HEK293T (cell line): ENCODE measurements at regions not wholly inside any gene's neighbourhood (a gene's known extent, or its start where the extent isn't known, plus 50 kb on each side); places are given as distances from the start of the nearest gene placed in this dataset.

Experiments
- CTCF ChIA-PET: fragments of 350-600 bp; formaldehyde crosslinking; extraction: SDS; loops from one replicate; lab custom pipeline; 2021; ENCODE audit warnings: antibody characterized with exemption, inconsistent platforms; lab: Yijun Ruan, JAX
- POLR2A ChIA-PET: fragments of 350-600 bp; formaldehyde crosslinking; extraction: SDS; loops from one replicate; lab custom pipeline; 2020; ENCODE audit warnings: antibody characterized with exemption, inconsistent platforms; lab: Yijun Ruan, JAX
- DNase-seq: peaks from one replicate; pipeline ENCODE4 v3.0.0; 2012; ENCODE audit warnings: mixed read lengths; ENCODE audit errors: extremely low spot score
- ARNT ChIP-seq: fragments of 450-650 bp; IDR thresholded peaks from 2 replicates; pipeline ENCODE4 v1.6.1; 2017; ENCODE audit warnings: mild to moderate bottlenecking
- BHLHE40 ChIP-seq: fragments of 450-650 bp; IDR thresholded peaks from 2 replicates; pipeline ENCODE4 v1.6.1; 2016; ENCODE audit warnings: mild to moderate bottlenecking, moderate library complexity, borderline replicate concordance
- CTBP1 ChIP-seq: fragments of 450-650 bp; IDR thresholded peaks from 2 replicates; pipeline ENCODE4 v1.6.1; 2016; ENCODE audit warnings: borderline replicate concordance
- ELF4 ChIP-seq: fragments of 450-650 bp; IDR thresholded peaks from 2 replicates; pipeline ENCODE4 v1.6.1; 2017; ENCODE audit warnings: antibody characterized with exemption
- FOXA1 ChIP-seq: fragments of 450-650 bp; IDR thresholded peaks from 2 replicates; pipeline ENCODE4 v1.6.1; 2016; ENCODE audit warnings: mild to moderate bottlenecking
- FOXK2 ChIP-seq: fragments of 450-650 bp; IDR thresholded peaks from 2 replicates; pipeline ENCODE4 v1.6.1; 2016; ENCODE audit warnings: mild to moderate bottlenecking
- FOXM1 ChIP-seq: fragments of 450-650 bp; IDR thresholded peaks from 2 replicates; pipeline ENCODE4 v1.6.1; 2017; ENCODE audit warnings: mild to moderate bottlenecking, borderline replicate concordance
- HDGF ChIP-seq: fragments of 450-650 bp; IDR thresholded peaks from 2 replicates; pipeline ENCODE4 v1.6.1; 2017; ENCODE audit warnings: antibody characterized with exemption, borderline replicate concordance
- L3MBTL2 ChIP-seq: fragments of 450-650 bp; conservative IDR thresholded peaks from 2 replicates; pipeline ENCODE4 v1.6.1; 2016; ENCODE audit warnings: mild to moderate bottlenecking
- LEF1 ChIP-seq: fragments of 450-650 bp; IDR thresholded peaks from 2 replicates; pipeline ENCODE4 v1.6.1; 2017; ENCODE audit warnings: mild to moderate bottlenecking, borderline replicate concordance
- NFRKB ChIP-seq: fragments of 450-650 bp; IDR thresholded peaks from 2 replicates; pipeline ENCODE4 v1.6.1; 2016; ENCODE audit warnings: mild to moderate bottlenecking, moderate library complexity
- PKNOX1 ChIP-seq: fragments of 450-650 bp; IDR thresholded peaks from 2 replicates; pipeline ENCODE4 v1.6.1; 2016
- SP1 ChIP-seq: fragments of 450-650 bp; IDR thresholded peaks from 2 replicates; pipeline ENCODE4 v1.6.1; 2017
- SUZ12 ChIP-seq: fragments of 450-650 bp; IDR thresholded peaks from 2 replicates; pipeline ENCODE4 v1.6.1; 2016; ENCODE audit warnings: mild to moderate bottlenecking
- TARDBP ChIP-seq: fragments of 450-650 bp; IDR thresholded peaks from 2 replicates; pipeline ENCODE4 v1.6.1; 2016
- ZNF384 ChIP-seq: fragments of 450-650 bp; IDR thresholded peaks from 2 replicates; pipeline ENCODE4 v1.6.1; 2016

- peak; percentile 17 for DNase-seq
- no peak for TF ChIP-seq L3MBTL2
- TF ChIP-seq PKNOX1, result no peak
- no peak for TF ChIP-seq ARNT
- TF ChIP-seq SP1, result no peak
- no peak for TF ChIP-seq HDGF
- no peak for TF ChIP-seq CTBP1
- TF ChIP-seq FOXK2, result no peak
- TF ChIP-seq ZNF384, result no peak
- no peak for TF ChIP-seq FOXM1
- no peak for TF ChIP-seq NFRKB
- no peak for TF ChIP-seq BHLHE40
- TF ChIP-seq FOXA1, result no peak
- no peak for TF ChIP-seq LEF1
- TF ChIP-seq ELF4, result no peak
- POLR2A ChIA-PET, result no interaction called here
- CTCF ChIA-PET, result interaction anchor here (0.8 to 0.9 kb wide), 2 partner anchors 162 to 344 kb away, joined by 3 read pairs; no protein-coding TSS in a partner anchor
Observed at GRCh38 chr2:54360055-54360792, 95.9 kb upstream of the SPTBN1 start.

- POLR2A ChIA-PET, result no interaction called here
- CTCF ChIA-PET, result no interaction called here
- no peak for DNase-seq
- TF ChIP-seq SUZ12, result no peak
- no peak for TF ChIP-seq FOXK2
- TF ChIP-seq ARNT, result no peak
- TF ChIP-seq CTBP1, result no peak
- no peak for TF ChIP-seq FOXA1
- TF ChIP-seq PKNOX1, result no peak
- no peak for TF ChIP-seq SP1
- no peak for TF ChIP-seq FOXM1
- no peak for TF ChIP-seq ZNF384
- TF ChIP-seq L3MBTL2, result no peak
- no peak for TF ChIP-seq LEF1
- TF ChIP-seq HDGF, result no peak
Observed at GRCh38 chr2:54364409-54364808, 91.7 kb upstream of the SPTBN1 start.

- TF ChIP-seq ZNF384, result no peak
- no peak for TF ChIP-seq LEF1
- no peak for TF ChIP-seq SUZ12
- no peak for TF ChIP-seq ARNT
- TF ChIP-seq ELF4, result no peak
- TF ChIP-seq TARDBP, result no peak
- no peak for TF ChIP-seq NFRKB
- no peak for DNase-seq
- CTCF ChIA-PET, result no interaction called here
- POLR2A ChIA-PET, result no interaction called here
Observed at GRCh38 chr2:54365661-54366060, 90.5 kb upstream of the SPTBN1 start.

- no peak for DNase-seq
- POLR2A ChIA-PET, result no interaction called here
- CTCF ChIA-PET, result interaction anchor here (0.6 kb wide), 1 partner anchor 391 kb away, joined by 6 read pairs; no protein-coding TSS in a partner anchor
- TF ChIP-seq SP1 (no peak), FOXK2 (no peak), LEF1 (no peak)
Observed at GRCh38 chr2:54366487-54367280, 89.4 kb upstream of the SPTBN1 start.

- TF ChIP-seq FOXK2 (no peak), SP1 (no peak), ZNF384 (no peak), ARNT (no peak), FOXM1 (no peak), FOXA1 (no peak), PKNOX1 (no peak), TARDBP (no peak), ELF4 (no peak), LEF1 (no peak), CTBP1 (no peak), L3MBTL2 (no peak), HDGF (no peak), BHLHE40 (no peak), SUZ12 (no peak), NFRKB (no peak)
- ChIA-PET CTCF (no interaction called here), POLR2A (no interaction called here)
- no peak for DNase-seq
Observed at GRCh38 chr2:54370405-54371104, 85.6 kb upstream of the SPTBN1 start.
